Hepatocyte (in vitro differentiated cells): ENCODE measurements at regions not wholly inside any gene's neighbourhood (a gene's known extent, or its start where the extent isn't known, plus 50 kb on each side); places are given as distances from the start of the nearest gene placed in this dataset.

Source experiments
- DNase-seq: peaks from one replicate; pipeline ENCODE4 v3.0.0-alpha.2; 2016; ENCODE audit warnings: low spot score
- H2AFZ ChIP-seq: fragments of 200-600 bp; sonication (generic); 2 replicates; pipeline ENCODE4 v1.6.0; 2016; ENCODE audit warnings: antibody characterized with exemption, mild to moderate bottlenecking
- H3K27ac ChIP-seq: fragments of 200-600 bp; sonication (generic); 2 replicates; pipeline ENCODE4 v1.5.1; 2016; ENCODE audit warnings: mild to moderate bottlenecking
- H3K27me3 ChIP-seq: fragments of 200-600 bp; sonication (generic); 2 replicates; pipeline ENCODE4 v1.6.1; 2016
- H3K36me3 ChIP-seq: fragments of 200-600 bp; sonication (generic); replicated peaks from 2 replicates; pipeline ENCODE4 v1.5.1; 2016; ENCODE audit warnings: low read depth; ENCODE audit not compliant: insufficient read depth
- H3K4me1 ChIP-seq: fragments of 200-600 bp; sonication (generic); 2 replicates; pipeline ENCODE4 v1.5.1; 2016; ENCODE audit warnings: mild to moderate bottlenecking, moderate library complexity; ENCODE audit not compliant: insufficient read depth
- H3K4me2 ChIP-seq: fragments of 200-600 bp; sonication (generic); 2 replicates; pipeline ENCODE4 v1.6.0; 2016
- H3K4me3 ChIP-seq: fragments of 200-600 bp; sonication (generic); 2 replicates; pipeline ENCODE4 v1.5.1; 2016; ENCODE audit warnings: mild to moderate bottlenecking
- H3K79me2 ChIP-seq: fragments of 200-600 bp; sonication (generic); 2 replicates; pipeline ENCODE4 v1.6.0; 2017; ENCODE audit warnings: mild to moderate bottlenecking
- H3K9me2 ChIP-seq: fragments of 200-600 bp; sonication (generic); replicated peaks from 2 replicates; pipeline ENCODE4 v1.6.0; 2017; ENCODE audit warnings: mild to moderate bottlenecking; ENCODE audit not compliant: insufficient read depth
- H3K9me3 ChIP-seq: fragments of 200-600 bp; sonication (generic); 2 replicates; pipeline ENCODE4 v1.5.1; 2016; ENCODE audit warnings: low read depth, mild to moderate bottlenecking
- H4K20me1 ChIP-seq: fragments of 200-600 bp; sonication (generic); 2 replicates; pipeline ENCODE4 v1.6.0; 2016; ENCODE audit warnings: mild to moderate bottlenecking; ENCODE audit not compliant: insufficient read depth, poor library complexity, severe bottlenecking
- CTCF ChIP-seq: fragments of 200-600 bp; sonication (generic); IDR thresholded peaks from 2 replicates; pipeline ENCODE4 v1.5.1; 2016; ENCODE audit warnings: antibody characterized with exemption, mild to moderate bottlenecking; ENCODE audit not compliant: poor library complexity
- EZH2 ChIP-seq: fragments of 200-600 bp; sonication (generic); IDR thresholded peaks from 2 replicates; pipeline ENCODE4 v1.6.1; 2016; ENCODE audit warnings: antibody characterized with exemption, mild to moderate bottlenecking, borderline replicate concordance
- EZH2phosphoT487 ChIP-seq: fragments of 200-600 bp; sonication (generic); IDR thresholded peaks from one replicate; pipeline ENCODE4 v1.6.1; 2018; ENCODE audit warnings: antibody characterized with exemption, mild to moderate bottlenecking, low read depth, moderate library complexity; ENCODE audit not compliant: unreplicated experiment, severe bottlenecking
- WGBS: methylation state at CpG from one replicate; pipeline ENCODE4 v1.1.6; 2016; ENCODE audit warnings: low lambda C conversion rate; ENCODE audit errors: missing lambda C conversion rate; 5-methylcytosine and 5-hydroxymethylcytosine counted together

GRCh38 chr17:37841232-37841631, 83.0 kb upstream of the TBC1D3K start:
- no peaks in the 10 kb centered on the region for H3K79me2 ChIP-seq
- 80% methylated on average over 1 of the region's 1 CpG for WGBS
- no peaks in the 10 kb centered on the region for H3K36me3 ChIP-seq
- no peak overlapping the region for H3K4me3 ChIP-seq
- H3K9me2 ChIP-seq = no peaks in the 10 kb centered on the region
- no peak overlapping the region for H3K4me2 ChIP-seq
- DNase-seq = no peak
- H2AFZ ChIP-seq = no peak overlapping the region
- no peak for TF ChIP-seq EZH2
- TF ChIP-seq CTCF = no peak
- no peak for TF ChIP-seq EZH2phosphoT487
- no peaks in the 10 kb centered on the region for H3K27me3 ChIP-seq
- H4K20me1 ChIP-seq = no peaks in the 10 kb centered on the region
- H3K27ac ChIP-seq = no peak overlapping the region
- H3K4me1 ChIP-seq = no peaks in the 10 kb centered on the region
- H3K9me3 ChIP-seq = no peaks in the 10 kb centered on the region

- no peaks in the 10 kb centered on the region for H3K9me3 ChIP-seq
- H4K20me1 ChIP-seq = no peaks in the 10 kb centered on the region
- 91% methylated on average over 7 of the region's 7 CpGs for WGBS
- no peaks in the 10 kb centered on the region for H3K79me2 ChIP-seq
- no peak for TF ChIP-seq EZH2
- no peaks in the 10 kb centered on the region for H3K9me2 ChIP-seq
- H3K36me3 ChIP-seq = no peaks in the 10 kb centered on the region
- no peak overlapping the region for H2AFZ ChIP-seq
- DNase-seq = no peak
- no peak overlapping the region for H3K4me2 ChIP-seq
- no peak overlapping the region for H3K4me3 ChIP-seq
- H3K4me1 ChIP-seq = no peaks in the 10 kb centered on the region
- H3K27ac ChIP-seq = no peak overlapping the region
- H3K27me3 ChIP-seq = no peaks in the 10 kb centered on the region
These were observed 83.6 kb upstream of the TBC1D3K start for GRCh38 chr17:37840576-37840975.

- no peaks in the 10 kb centered on the region for H3K79me2 ChIP-seq
- H3K27ac ChIP-seq = no peak overlapping the region
- no peaks in the 10 kb centered on the region for H3K9me2 ChIP-seq
- DNase-seq = no peak
- TF ChIP-seq EZH2phosphoT487 (no peak), EZH2 (no peak), CTCF (no peak)
- no peaks in the 10 kb centered on the region for H3K4me1 ChIP-seq
- H4K20me1 ChIP-seq = no peaks in the 10 kb centered on the region
- no peaks in the 10 kb centered on the region for H3K36me3 ChIP-seq
- no peak overlapping the region for H3K4me3 ChIP-seq
- H3K4me2 ChIP-seq = no peak overlapping the region
- 78% methylated on average over 14 of the region's 14 CpGs for WGBS
- H3K9me3 ChIP-seq = no peaks in the 10 kb centered on the region
- no peaks in the 10 kb centered on the region for H3K27me3 ChIP-seq
- H2AFZ ChIP-seq = no peak overlapping the region
These were observed 84.8 kb upstream of the TBC1D3K start for GRCh38 chr17:37839196-37839978.

GRCh38 chr17:37838276-37838675, 85.9 kb upstream of the TBC1D3K start:
- H3K27ac ChIP-seq = no peak overlapping the region
- no peaks in the 10 kb centered on the region for H3K4me1 ChIP-seq
- 90% methylated on average over 8 of the region's 8 CpGs for WGBS
- no peaks in the 10 kb centered on the region for H3K79me2 ChIP-seq
- H3K4me3 ChIP-seq = no peak overlapping the region
- no peaks in the 10 kb centered on the region for H3K36me3 ChIP-seq
- H3K4me2 ChIP-seq = no peak overlapping the region
- no peaks in the 10 kb centered on the region for H3K9me2 ChIP-seq
- H3K9me3 ChIP-seq = no peaks in the 10 kb centered on the region
- no peak overlapping the region for H2AFZ ChIP-seq
- DNase-seq = no peak
- no peaks in the 10 kb centered on the region for H4K20me1 ChIP-seq
- no peaks in the 10 kb centered on the region for H3K27me3 ChIP-seq
- TF ChIP-seq EZH2phosphoT487 (no peak), EZH2 (no peak), CTCF (no peak)
